ENCODE measurements at regions not wholly inside any gene's neighbourhood (a gene's known extent, or its start where the extent isn't known, plus 50 kb on each side); places are given as distances from the start of the nearest gene placed in this dataset.

- DNase-seq = no peak
These were observed 72.8 kb upstream of the FGGY start for GRCh38 chr1:59223989-59224634.

GRCh38 chr1:59225594-59226316, 71.1 kb upstream of the FGGY start:
- no peak for DNase-seq

GRCh38 chr1:59229138-59229537, 67.8 kb upstream of the FGGY start:
- DNase-seq = no peak

- DNase-seq = no peak
These were observed 66.3 kb upstream of the FGGY start for GRCh38 chr1:59230622-59231021.

GRCh38 chr1:59232216-59232615, 64.7 kb upstream of the FGGY start:
- no peak for DNase-seq

GRCh38 chr1:59233444-59233843, 63.5 kb upstream of the FGGY start:
- no peak for DNase-seq

GRCh38 chr1:59236721-59237545, 60.0 kb upstream of the FGGY start:
- DNase-seq = no peak

GRCh38 chr1:59237900-59238299, 59.0 kb upstream of the FGGY start:
- DNase-seq = no peak

GRCh38 chr1:59238333-59238934, 58.5 kb upstream of the FGGY start:
- no peak for DNase-seq

- no peak for DNase-seq
These were observed 57.9 kb upstream of the FGGY start for GRCh38 chr1:59238993-59239392.

GRCh38 chr1:59241909-59242308, 55.0 kb upstream of the FGGY start:
- no peak for DNase-seq

GRCh38 chr1:59242370-59242769, 54.5 kb upstream of the FGGY start:
- no peak for DNase-seq

GRCh38 chr1:59243550-59243949, 53.3 kb upstream of the FGGY start:
- no peak for DNase-seq

- no peak for DNase-seq
These were observed 52.9 kb upstream of the FGGY start for GRCh38 chr1:59243978-59244377.

- DNase-seq = no peak
These were observed 52.0 kb upstream of the FGGY start for GRCh38 chr1:59244891-59245290.
